GM23248 (cell line): ENCODE measurements at regions not wholly inside any gene's neighbourhood (a gene's known extent, or its start where the extent isn't known, plus 50 kb on each side); places are given as distances from the start of the nearest gene placed in this dataset.

ENCODE experiments used
- DNase-seq: peaks from one replicate; pipeline ENCODE4 v3.0.0-alpha.2; 2015
- H2AFZ ChIP-seq: fragments of 200-600 bp; sonication (generic); 2 replicates; pipeline ENCODE4 v1.6.1; 2016; ENCODE audit warnings: antibody characterized with exemption
- H3F3A ChIP-seq: fragments of 200-600 bp; sonication (generic); 2 replicates; pipeline ENCODE4 v1.6.1; 2016; ENCODE audit warnings: mild to moderate bottlenecking, antibody characterized with exemption, mixed run types; ENCODE audit not compliant: insufficient read depth
- H3K27ac ChIP-seq: fragments of 200-600 bp; sonication (generic); 2 replicates; pipeline ENCODE4 v1.5.1; 2016; ENCODE audit warnings: mild to moderate bottlenecking
- H3K27me3 ChIP-seq: fragments of 200-600 bp; sonication (generic); replicated peaks from 2 replicates; pipeline ENCODE4 v1.6.1; 2016; ENCODE audit warnings: mild to moderate bottlenecking; ENCODE audit not compliant: insufficient read depth
- H3K36me3 ChIP-seq: fragments of 200-600 bp; sonication (generic); 2 replicates; pipeline ENCODE4 v1.6.1; 2016; ENCODE audit warnings: low read depth, mild to moderate bottlenecking
- H3K4me1 ChIP-seq: fragments of 200-600 bp; sonication (generic); 2 replicates; pipeline ENCODE4 v1.6.1; 2016; ENCODE audit warnings: mild to moderate bottlenecking; ENCODE audit not compliant: insufficient read depth
- H3K4me2 ChIP-seq: fragments of 200-600 bp; sonication (generic); one replicate; pipeline ENCODE4 v1.6.1; 2016; ENCODE audit warnings: mild to moderate bottlenecking; ENCODE audit not compliant: unreplicated experiment
- H3K4me3 ChIP-seq: fragments of 200-600 bp; sonication (generic); 2 replicates; pipeline ENCODE4 v1.5.1; 2016; ENCODE audit warnings: mild to moderate bottlenecking
- H3K79me2 ChIP-seq: fragments of 200-600 bp; sonication (generic); 2 replicates; pipeline ENCODE4 v1.6.1; 2016; ENCODE audit warnings: mild to moderate bottlenecking; ENCODE audit not compliant: insufficient read depth
- H3K9ac ChIP-seq: fragments of 200-600 bp; sonication (generic); 2 replicates; pipeline ENCODE4 v1.6.1; 2016; ENCODE audit warnings: mild to moderate bottlenecking
- H3K9me2 ChIP-seq: fragments of 200-600 bp; sonication (generic); 2 replicates; pipeline ENCODE4 v1.6.1; 2016; ENCODE audit warnings: mixed run types, mild to moderate bottlenecking, moderate library complexity; ENCODE audit not compliant: insufficient read depth
- H3K9me3 ChIP-seq: fragments of 200-600 bp; sonication (generic); one replicate; pipeline ENCODE4 v1.6.1; 2017; ENCODE audit warnings: low read depth
- H4K20me1 ChIP-seq: fragments of 200-600 bp; sonication (generic); 2 replicates; pipeline ENCODE4 v1.6.0; 2016; ENCODE audit not compliant: insufficient read depth
- EZH2 ChIP-seq: fragments of 200-600 bp; sonication (generic); IDR thresholded peaks from 2 replicates; pipeline ENCODE4 v1.6.1; 2018; ENCODE audit warnings: antibody characterized with exemption, mild to moderate bottlenecking; ENCODE audit not compliant: insufficient read depth, poor library complexity, severe bottlenecking
- EZH2phosphoT487 ChIP-seq: fragments of 200-600 bp; sonication (generic); IDR thresholded peaks from 2 replicates; pipeline ENCODE4 v1.6.1; 2018; ENCODE audit warnings: antibody characterized with exemption, moderate library complexity, mild to moderate bottlenecking, low read depth; ENCODE audit not compliant: insufficient read depth
- WGBS, 2 experiments: methylation state at CpG; one replicate each; pipeline ENCODE4 v1.1.6; 2015 to 2017; ENCODE audit warnings: low lambda C conversion rate in 2 of 2, low coverage in 1 of 2; ENCODE audit errors: missing lambda C conversion rate in 2 of 2; 5-methylcytosine and 5-hydroxymethylcytosine counted together
- in situ Hi-C: fragments of 300-500 bp; cut with MboI; formaldehyde crosslinking; loops from 2 replicates; pipeline ENCODE4 v1.15.0; 2020

- Histone ChIP-seq H3K9me2 (no peaks in the 10 kb centered on the region), H3K79me2 (no peaks in the 10 kb centered on the region), H3K4me3 (no peak overlapping the region), H2AFZ (no peak overlapping the region), H3K4me2 (no peak overlapping the region), H3K27me3 (no peaks in the 10 kb centered on the region), H3K9me3 (no peaks in the 10 kb centered on the region), H4K20me1 (no peaks in the 10 kb centered on the region), H3F3A (no peaks in the 10 kb centered on the region), H3K9ac (no peak overlapping the region), H3K4me1 (no peaks in the 10 kb centered on the region), H3K27ac (no peak overlapping the region), H3K36me3 (no peaks in the 10 kb centered on the region)
- DNase-seq = no peak
- in situ Hi-C loops = no loop called here
- TF ChIP-seq EZH2phosphoT487 (no peak), EZH2 (no peak)
- 28 to 33% methylated on average over 15 of the region's 15 CpGs for WGBS, 2 experiments
Observed at GRCh38 chr2:21276163-21276562, 152.4 kb downstream of the TDRD15 start.

- Histone ChIP-seq H3K9ac (no peak overlapping the region), H3K4me2 (no peak overlapping the region), H4K20me1 (no peaks in the 10 kb centered on the region), H3K4me1 (no peaks in the 10 kb centered on the region), H3F3A (no peaks in the 10 kb centered on the region), H3K79me2 (no peaks in the 10 kb centered on the region), H2AFZ (no peak overlapping the region), H3K36me3 (no peaks in the 10 kb centered on the region), H3K27ac (no peak overlapping the region), H3K4me3 (no peak overlapping the region), H3K27me3 (no peaks in the 10 kb centered on the region), H3K9me2 (no peaks in the 10 kb centered on the region), H3K9me3 (no peaks in the 10 kb centered on the region)
- in situ Hi-C loops = no loop called here
- no peak for TF ChIP-seq EZH2phosphoT487
- no peak for TF ChIP-seq EZH2
- 3 to 6% methylated on average over 9 of the region's 9 CpGs for WGBS, 2 experiments
- DNase-seq = no peak
Observed at GRCh38 chr2:21277068-21278056, 153.6 kb downstream of the TDRD15 start.

- Histone ChIP-seq H3K4me2 (no peak overlapping the region), H3K4me1 (no peaks in the 10 kb centered on the region), H3K9me2 (no peaks in the 10 kb centered on the region), H3K27me3 (no peaks in the 10 kb centered on the region), H4K20me1 (no peaks in the 10 kb centered on the region), H3K79me2 (no peaks in the 10 kb centered on the region), H3K27ac (no peak overlapping the region), H3K4me3 (no peak overlapping the region), H2AFZ (no peak overlapping the region), H3K9ac (no peak overlapping the region), H3K36me3 (no peaks in the 10 kb centered on the region), H3F3A (no peaks in the 10 kb centered on the region), H3K9me3 (no peaks in the 10 kb centered on the region)
- no peak for DNase-seq
- 13 to 18% methylated on average over 5 of the region's 5 CpGs for WGBS, 2 experiments
- in situ Hi-C loops = no loop called here
- no peak for TF ChIP-seq EZH2
- TF ChIP-seq EZH2phosphoT487 = no peak
Observed at GRCh38 chr2:21279525-21279924, 155.8 kb downstream of the TDRD15 start.

- H4K20me1 ChIP-seq = no peaks in the 10 kb centered on the region
- H3K4me1 ChIP-seq = no peaks in the 10 kb centered on the region
- no peak for DNase-seq
- no peak overlapping the region for H2AFZ ChIP-seq
- H3K4me3 ChIP-seq = no peak overlapping the region
- H3K27ac ChIP-seq = no peak overlapping the region
- no peak overlapping the region for H3K4me2 ChIP-seq
- H3K9ac ChIP-seq = no peak overlapping the region
- in situ Hi-C loops = no loop called here
- H3K79me2 ChIP-seq = no peaks in the 10 kb centered on the region
- H3K9me2 ChIP-seq = no peaks in the 10 kb centered on the region
- TF ChIP-seq EZH2 = no peak
- H3F3A ChIP-seq = no peaks in the 10 kb centered on the region
- whole genome bisulfite sequencing, 2 experiments = 7 to 8% methylated on average over 4 of the region's 4 CpGs
- H3K27me3 ChIP-seq = no peaks in the 10 kb centered on the region
- H3K9me3 ChIP-seq = no peaks in the 10 kb centered on the region
- no peaks in the 10 kb centered on the region for H3K36me3 ChIP-seq
Observed at GRCh38 chr2:21280793-21281192, 157.0 kb downstream of the TDRD15 start.
